PC-9 (cell line): ENCODE measurements at regions not wholly inside any gene's neighbourhood (a gene's known extent, or its start where the extent isn't known, plus 50 kb on each side); places are given as distances from the start of the nearest gene placed in this dataset.

ENCODE experiments used
- EZH2 ChIP-seq: fragments of 200-600 bp; sonication (generic); IDR thresholded peaks from 2 replicates; pipeline ENCODE4 v1.8.0; 2017; ENCODE audit warnings: antibody characterized with exemption, low read depth
- TF ChIP-seq, protein P1 (sequence below): fragments of 200-600 bp; sonication (generic); conservative IDR thresholded peaks from 2 replicates; pipeline ENCODE4 v1.6.1; 2017; ENCODE audit warnings: mixed run types, antibody characterized with exemption, mild to moderate bottlenecking, moderate library complexity

DNA sequence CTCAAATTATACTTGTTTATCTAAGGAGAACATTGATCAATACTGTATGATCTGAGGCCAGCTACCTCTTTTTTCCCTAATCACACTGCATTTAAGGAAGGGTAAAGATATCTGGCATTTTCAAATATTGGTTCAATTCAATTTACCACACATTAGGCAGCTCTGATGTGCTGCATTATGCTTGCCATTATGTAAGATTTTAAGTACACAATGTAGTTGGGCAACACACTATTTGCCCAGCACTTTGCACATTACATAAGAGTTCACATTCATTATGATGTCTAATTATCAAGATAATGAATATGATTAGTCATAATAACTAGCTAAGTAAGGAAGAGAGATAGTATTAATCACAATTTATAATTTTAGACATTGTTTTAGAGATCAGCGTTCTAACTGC lies 196.3 kb downstream of the BCHE start:
- TF ChIP-seq, protein P1, sequence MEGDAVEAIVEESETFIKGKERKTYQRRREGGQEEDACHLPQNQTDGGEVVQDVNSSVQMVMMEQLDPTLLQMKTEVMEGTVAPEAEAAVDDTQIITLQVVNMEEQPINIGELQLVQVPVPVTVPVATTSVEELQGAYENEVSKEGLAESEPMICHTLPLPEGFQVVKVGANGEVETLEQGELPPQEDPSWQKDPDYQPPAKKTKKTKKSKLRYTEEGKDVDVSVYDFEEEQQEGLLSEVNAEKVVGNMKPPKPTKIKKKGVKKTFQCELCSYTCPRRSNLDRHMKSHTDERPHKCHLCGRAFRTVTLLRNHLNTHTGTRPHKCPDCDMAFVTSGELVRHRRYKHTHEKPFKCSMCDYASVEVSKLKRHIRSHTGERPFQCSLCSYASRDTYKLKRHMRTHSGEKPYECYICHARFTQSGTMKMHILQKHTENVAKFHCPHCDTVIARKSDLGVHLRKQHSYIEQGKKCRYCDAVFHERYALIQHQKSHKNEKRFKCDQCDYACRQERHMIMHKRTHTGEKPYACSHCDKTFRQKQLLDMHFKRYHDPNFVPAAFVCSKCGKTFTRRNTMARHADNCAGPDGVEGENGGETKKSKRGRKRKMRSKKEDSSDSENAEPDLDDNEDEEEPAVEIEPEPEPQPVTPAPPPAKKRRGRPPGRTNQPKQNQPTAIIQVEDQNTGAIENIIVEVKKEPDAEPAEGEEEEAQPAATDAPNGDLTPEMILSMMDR = no peak
- TF ChIP-seq EZH2 = no peak
